NB4 (cell line): ENCODE measurements at regions not wholly inside any gene's neighbourhood (a gene's known extent, or its start where the extent isn't known, plus 50 kb on each side); places are given as distances from the start of the nearest gene placed in this dataset.

Source experiments
- CTCF ChIP-seq: IDR thresholded peaks from one replicate; pipeline ENCODE4 v1.5.1; 2012; ENCODE audit warnings: low read depth, low read length
- POLR2A ChIP-seq: IDR thresholded peaks from 2 replicates; pipeline ENCODE4 v1.6.1; 2011; ENCODE audit warnings: mild to moderate bottlenecking; ENCODE audit not compliant: insufficient read length; ENCODE audit errors: extremely low read depth

GRCh38 chr9:116080561-116080960, 73.0 kb upstream of the PAPPA start:
- TF ChIP-seq POLR2A (no peak), CTCF (no peak)
